Loucy (cell line): ENCODE measurements at regions not wholly inside any gene's neighbourhood (a gene's known extent, or its start where the extent isn't known, plus 50 kb on each side); places are given as distances from the start of the nearest gene placed in this dataset.

Experiments
- H2AFZ ChIP-seq: fragments of 200-600 bp; sonication (generic); 2 replicates; pipeline ENCODE4 v1.6.0; 2016; ENCODE audit warnings: antibody characterized with exemption, mild to moderate bottlenecking, low read length, moderate library complexity
- H3F3A ChIP-seq: fragments of 200-600 bp; 2 replicates; pipeline ENCODE4 v1.6.0; 2016; ENCODE audit warnings: antibody characterized with exemption, low read depth, mild to moderate bottlenecking
- H3K27me3 ChIP-seq: fragments of 200-600 bp; sonication (generic); 2 replicates; pipeline ENCODE4 v1.6.1; 2014; ENCODE audit warnings: low read length, mild to moderate bottlenecking; ENCODE audit not compliant: insufficient read depth, poor library complexity, severe bottlenecking
- H3K36me3 ChIP-seq: fragments of 200-600 bp; sonication (generic); 2 replicates; pipeline ENCODE4 v1.6.1; 2016; ENCODE audit warnings: low read length; ENCODE audit not compliant: insufficient read depth
- H3K4me1 ChIP-seq: fragments of 200-600 bp; sonication (generic); 2 replicates; pipeline ENCODE4 v1.5.1; 2014; ENCODE audit warnings: low read length, mild to moderate bottlenecking; ENCODE audit not compliant: insufficient read depth, poor library complexity, severe bottlenecking
- H3K4me2 ChIP-seq: fragments of 200-600 bp; sonication (generic); 2 replicates; pipeline ENCODE4 v1.6.0; 2014; ENCODE audit warnings: antibody characterized with exemption, low read length, low read depth, mild to moderate bottlenecking; ENCODE audit not compliant: poor library complexity, severe bottlenecking
- H3K4me3 ChIP-seq: fragments of 200-600 bp; sonication (generic); 2 replicates; pipeline ENCODE4 v1.5.1; 2014; ENCODE audit warnings: low read length, mild to moderate bottlenecking, mixed read lengths; ENCODE audit not compliant: poor library complexity, severe bottlenecking
- H3K79me2 ChIP-seq: fragments of 200-600 bp; sonication (generic); 2 replicates; pipeline ENCODE4 v1.6.1; 2014; ENCODE audit warnings: low read length; ENCODE audit not compliant: insufficient read depth
- H3K9ac ChIP-seq: fragments of 200-600 bp; sonication (generic); 2 replicates; pipeline ENCODE4 v1.6.0; 2014; ENCODE audit warnings: mild to moderate bottlenecking, low read depth, low read length, moderate library complexity; ENCODE audit not compliant: poor library complexity, severe bottlenecking
- H3K9me2 ChIP-seq: fragments of 200-600 bp; sonication (generic); replicated peaks from 2 replicates; pipeline ENCODE4 v1.6.1; 2016; ENCODE audit warnings: low read depth, low read length, mixed read lengths
- H3K9me3 ChIP-seq: fragments of 200-600 bp; sonication (generic); 2 replicates; pipeline ENCODE4 v1.6.1; 2014; ENCODE audit warnings: mild to moderate bottlenecking, antibody characterized with exemption, low read length, low read depth; ENCODE audit not compliant: insufficient read depth
- H4K20me1 ChIP-seq: fragments of 200-600 bp; sonication (generic); 2 replicates; pipeline ENCODE4 v1.6.0; 2014; ENCODE audit warnings: antibody characterized with exemption, low read length, mild to moderate bottlenecking; ENCODE audit not compliant: insufficient read depth, poor library complexity, severe bottlenecking
- CTCF ChIP-seq: fragments of 200-600 bp; sonication (generic); conservative IDR thresholded peaks from 2 replicates; pipeline ENCODE4 v1.5.1; 2014; ENCODE audit warnings: mild to moderate bottlenecking, antibody characterized with exemption, low read length
- EZH2phosphoT487 ChIP-seq: fragments of 200-600 bp; IDR thresholded peaks from 2 replicates; pipeline ENCODE4 v1.6.1; 2018; ENCODE audit warnings: antibody characterized with exemption, mild to moderate bottlenecking, moderate library complexity, borderline replicate concordance

GRCh38 chr5:126274076-126274762 lies 149.0 kb upstream of the GRAMD2B start:
- H3F3A ChIP-seq: no peaks in the 10 kb centered on the region
- no peaks in the 10 kb centered on the region for H3K79me2 ChIP-seq
- no peak overlapping the region for H2AFZ ChIP-seq
- H3K4me3 ChIP-seq: no peak overlapping the region
- no peaks in the 10 kb centered on the region for H3K27me3 ChIP-seq
- H3K36me3 ChIP-seq: no peaks in the 10 kb centered on the region
- no peak overlapping the region for H3K9ac ChIP-seq
- no peaks in the 10 kb centered on the region for H3K9me2 ChIP-seq
- H3K9me3 ChIP-seq: no peaks in the 10 kb centered on the region
- no peaks in the 10 kb centered on the region for H4K20me1 ChIP-seq
- no peaks in the 10 kb centered on the region for H3K4me1 ChIP-seq
- H3K4me2 ChIP-seq: no peak overlapping the region
- TF ChIP-seq EZH2phosphoT487 (no peak), CTCF (no peak)

GRCh38 chr5:126274763-126275125 lies 148.5 kb upstream of the GRAMD2B start:
- Histone ChIP-seq H3F3A (no peaks in the 10 kb centered on the region), H2AFZ (no peak overlapping the region), H3K4me3 (no peak overlapping the region), H3K36me3 (no peaks in the 10 kb centered on the region), H3K9me2 (no peaks in the 10 kb centered on the region), H4K20me1 (no peaks in the 10 kb centered on the region), H3K27me3 (no peaks in the 10 kb centered on the region), H3K79me2 (no peaks in the 10 kb centered on the region), H3K9me3 (no peaks in the 10 kb centered on the region), H3K9ac (no peak overlapping the region), H3K4me2 (no peak overlapping the region), H3K4me1 (no peaks in the 10 kb centered on the region)
- TF ChIP-seq CTCF (no peak), EZH2phosphoT487 (no peak)

- H3K36me3 ChIP-seq: no peaks in the 10 kb centered on the region
- no peaks in the 10 kb centered on the region for H3F3A ChIP-seq
- H2AFZ ChIP-seq: no peak overlapping the region
- no peak overlapping the region for H3K9ac ChIP-seq
- no peak overlapping the region for H3K4me3 ChIP-seq
- no peaks in the 10 kb centered on the region for H3K4me1 ChIP-seq
- H3K27me3 ChIP-seq: no peaks in the 10 kb centered on the region
- H3K9me3 ChIP-seq: no peaks in the 10 kb centered on the region
- H4K20me1 ChIP-seq: no peaks in the 10 kb centered on the region
- no peaks in the 10 kb centered on the region for H3K79me2 ChIP-seq
- H3K9me2 ChIP-seq: no peaks in the 10 kb centered on the region
- TF ChIP-seq CTCF (no peak), EZH2phosphoT487 (no peak)
- H3K4me2 ChIP-seq: no peak overlapping the region
These were observed 145.4 kb upstream of the GRAMD2B start for GRCh38 chr5:126277762-126278161.
